Neural progenitor cell (in vitro differentiated cells): ENCODE measurements at regions not wholly inside any gene's neighbourhood (a gene's known extent, or its start where the extent isn't known, plus 50 kb on each side); places are given as distances from the start of the nearest gene placed in this dataset.

ENCODE experiments used
- DNase-seq: peaks from one replicate; pipeline ENCODE4 v3.0.0-alpha.2; 2016; ENCODE audit warnings: low spot score
- H2AFZ ChIP-seq: fragments of 200-600 bp; sonication (generic); replicated peaks from 2 replicates; pipeline ENCODE4 v1.6.1; 2016; ENCODE audit warnings: antibody characterized with exemption
- H3F3A ChIP-seq: fragments of 200-600 bp; sonication (generic); 2 replicates; pipeline ENCODE4 v1.6.1; 2016; ENCODE audit warnings: antibody characterized with exemption, low read depth
- H3K27ac ChIP-seq: fragments of 200-600 bp; sonication (generic); 2 replicates; pipeline ENCODE4 v1.5.1; 2016; ENCODE audit warnings: mild to moderate bottlenecking
- H3K27me3 ChIP-seq: fragments of 200-600 bp; sonication (generic); 2 replicates; pipeline ENCODE4 v1.6.1; 2016; ENCODE audit warnings: mild to moderate bottlenecking, moderate library complexity
- H3K36me3 ChIP-seq: fragments of 200-600 bp; sonication (generic); 2 replicates; pipeline ENCODE4 v1.5.1; 2016
- H3K4me1 ChIP-seq: fragments of 200-600 bp; sonication (generic); 2 replicates; pipeline ENCODE4 v1.6.1; 2016; ENCODE audit warnings: mixed run types
- H3K4me2 ChIP-seq: fragments of 200-600 bp; sonication (generic); 2 replicates; pipeline ENCODE4 v1.6.1; 2016
- H3K4me3 ChIP-seq: fragments of 200-600 bp; sonication (generic); 2 replicates; pipeline ENCODE4 v1.5.1; 2016
- H3K79me2 ChIP-seq: fragments of 200-600 bp; sonication (generic); 2 replicates; pipeline ENCODE4 v1.6.1; 2016; ENCODE audit warnings: low read depth
- H3K9ac ChIP-seq: fragments of 200-600 bp; sonication (generic); 2 replicates; pipeline ENCODE4 v1.6.1; 2016
- H3K9me3 ChIP-seq: fragments of 200-600 bp; sonication (generic); 2 replicates; pipeline ENCODE4 v1.5.1; 2016; ENCODE audit warnings: low read depth
- H4K20me1 ChIP-seq: fragments of 200-600 bp; sonication (generic); 2 replicates; pipeline ENCODE4 v1.6.1; 2016; ENCODE audit warnings: low read depth
- H3K27ac Mint-ChIP-seq: 3 replicates; pipeline ENCODE4 v1.8.0; 2021; ENCODE audit warnings: mixed read lengths
- H3K27me3 Mint-ChIP-seq: 2 replicates; pipeline ENCODE4 v1.8.0; 2022; ENCODE audit warnings: low read depth, mild to moderate bottlenecking, inconsistent platforms, moderate library complexity, mixed read lengths; ENCODE audit not compliant: insufficient read depth
- H3K36me3 Mint-ChIP-seq: 3 replicates; pipeline ENCODE4 v1.8.0; 2021; ENCODE audit warnings: mixed read lengths
- H3K4me1 Mint-ChIP-seq: 3 replicates; pipeline ENCODE4 v1.8.0; 2021; ENCODE audit warnings: mixed read lengths
- H3K4me3 Mint-ChIP-seq: 3 replicates; pipeline ENCODE4 v1.8.0; 2021; ENCODE audit warnings: mild to moderate bottlenecking, moderate library complexity, mixed read lengths
- H3K9me3 Mint-ChIP-seq: 3 replicates; pipeline ENCODE4 v1.8.0; 2020; ENCODE audit warnings: mixed read lengths
- CTCF ChIP-seq: fragments of 200-600 bp; sonication (generic); IDR thresholded peaks from 2 replicates; pipeline ENCODE4 v1.5.1; 2017; ENCODE audit warnings: antibody characterized with exemption, mild to moderate bottlenecking
- EZH2 ChIP-seq: fragments of 200-600 bp; sonication (generic); IDR thresholded peaks from 2 replicates; pipeline ENCODE4 v1.6.1; 2017; ENCODE audit warnings: antibody characterized with exemption, mild to moderate bottlenecking, moderate library complexity
- EZH2phosphoT487 ChIP-seq: fragments of 200-600 bp; sonication (generic); IDR thresholded peaks from 2 replicates; pipeline ENCODE4 v1.6.1; 2017; ENCODE audit warnings: antibody characterized with exemption

DNA sequence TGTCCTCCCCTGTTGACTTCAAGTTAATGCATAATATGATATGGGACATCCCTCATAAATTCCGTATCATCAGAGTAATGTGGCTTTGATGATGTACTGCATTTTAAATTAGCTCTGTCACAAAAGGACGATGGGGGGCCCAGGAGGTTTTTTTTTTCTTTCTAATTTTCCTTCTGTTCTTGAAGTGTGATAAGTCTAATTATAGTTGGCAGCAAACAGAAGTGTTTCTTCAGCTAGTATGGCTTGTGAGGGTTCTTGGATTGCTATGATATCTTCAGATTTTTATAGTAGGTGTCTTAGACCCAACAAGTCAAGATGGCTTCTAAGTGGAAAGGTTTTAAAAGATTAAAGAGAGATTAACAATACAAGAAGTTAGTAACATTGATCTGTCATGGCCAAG lies 796.2 kb upstream of the RBFOX1 start:
- H3K4me1 Mint-ChIP-seq = no peaks in the 10 kb centered on the region
- no peak overlapping the region for H3K9ac ChIP-seq
- TF ChIP-seq CTCF (no peak), EZH2phosphoT487 (no peak), EZH2 (no peak)
- H3K4me2 ChIP-seq = no peak overlapping the region
- H3K9me3 ChIP-seq = no peaks in the 10 kb centered on the region
- H3K4me3 ChIP-seq = no peak overlapping the region
- peaks cover 4% of the 10 kb centered on the region for H3K27me3 Mint-ChIP-seq
- H3F3A ChIP-seq = no peaks in the 10 kb centered on the region
- H3K79me2 ChIP-seq = no peaks in the 10 kb centered on the region
- peaks cover 5% of the 10 kb centered on the region for H3K9me3 Mint-ChIP-seq
- H3K36me3 Mint-ChIP-seq = no peaks in the 10 kb centered on the region
- no peaks in the 10 kb centered on the region for H3K36me3 ChIP-seq
- H3K4me3 Mint-ChIP-seq = no peak overlapping the region
- no peaks in the 10 kb centered on the region for H3K27me3 ChIP-seq
- H4K20me1 ChIP-seq = no peaks in the 10 kb centered on the region
- no peaks in the 10 kb centered on the region for H3K4me1 ChIP-seq
- no peak overlapping the region for H2AFZ ChIP-seq
- no peak overlapping the region for H3K27ac ChIP-seq
- no peak overlapping the region for H3K27ac Mint-ChIP-seq
- no peak for DNase-seq

DNA sequence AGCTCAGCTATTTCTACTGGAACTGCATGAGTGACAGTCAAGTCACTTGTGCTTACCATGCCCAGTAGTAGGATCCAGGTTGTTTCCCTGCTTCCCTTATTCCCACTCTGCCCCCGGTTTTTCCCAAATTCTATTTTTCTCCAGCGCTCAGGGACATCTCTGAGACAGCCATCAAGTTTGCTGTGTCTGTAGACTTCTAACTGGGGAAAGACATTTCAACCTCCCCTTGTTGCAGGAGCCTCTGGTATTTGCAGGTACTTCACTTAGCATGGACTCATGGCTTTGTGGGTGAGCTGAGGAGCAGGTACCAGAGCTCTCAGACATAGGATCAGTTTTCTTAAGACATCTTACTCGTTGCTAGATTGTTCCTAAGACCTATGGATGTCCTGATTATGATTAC lies 801.6 kb upstream of the RBFOX1 start:
- Mint-ChIP-seq H3K36me3 (no peaks in the 10 kb centered on the region), H3K4me3 (no peak overlapping the region), H3K27ac (no peak overlapping the region)

DNA sequence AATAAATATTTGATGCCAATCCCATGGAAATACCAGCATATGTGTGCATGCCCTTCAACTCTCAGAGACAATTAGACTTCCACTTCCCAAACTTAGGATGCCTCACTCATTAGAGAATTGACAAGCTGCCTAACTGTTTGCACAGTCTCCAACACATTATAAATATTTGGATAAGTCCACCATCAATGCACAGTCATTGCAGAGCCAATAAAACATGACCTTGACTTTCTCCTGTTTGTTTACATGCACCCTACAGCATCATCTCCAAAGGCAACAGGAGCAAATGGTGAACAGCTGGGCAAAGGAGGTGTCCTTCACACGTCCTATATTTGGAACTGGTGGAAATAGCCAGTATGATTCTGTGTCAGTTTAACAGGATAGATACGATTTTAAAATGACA lies 804.4 kb upstream of the RBFOX1 start:
- no peak overlapping the region for H3K27ac Mint-ChIP-seq
- peaks cover 8% of the 10 kb centered on the region for H3K27me3 Mint-ChIP-seq
- no peak overlapping the region for H3K4me2 ChIP-seq
- no peaks in the 10 kb centered on the region for H3K36me3 ChIP-seq
- H3K27ac ChIP-seq = no peak overlapping the region
- TF ChIP-seq EZH2phosphoT487 = no peak
- no peak for TF ChIP-seq EZH2
- no peak for TF ChIP-seq CTCF
- H3F3A ChIP-seq = no peaks in the 10 kb centered on the region
- H3K9ac ChIP-seq = no peak overlapping the region
- no peak overlapping the region for H3K4me3 ChIP-seq
- no peak overlapping the region for H2AFZ ChIP-seq
- peaks cover 8% of the 10 kb centered on the region for H3K4me1 ChIP-seq
- no peaks in the 10 kb centered on the region for H3K36me3 Mint-ChIP-seq
- H3K9me3 Mint-ChIP-seq = peaks cover 5% of the 10 kb centered on the region
- DNase-seq = no peak
- H3K4me3 Mint-ChIP-seq = no peak overlapping the region
- H3K4me1 Mint-ChIP-seq = peaks cover 2% of the 10 kb centered on the region
- no peaks in the 10 kb centered on the region for H3K79me2 ChIP-seq
- no peaks in the 10 kb centered on the region for H3K9me3 ChIP-seq
- H4K20me1 ChIP-seq = no peaks in the 10 kb centered on the region
- no peaks in the 10 kb centered on the region for H3K27me3 ChIP-seq

More for the DNA sequence above, 801.6 kb upstream of the RBFOX1 start:
- Histone ChIP-seq H3K27ac (no peak overlapping the region), H4K20me1 (no peaks in the 10 kb centered on the region), H3K79me2 (no peaks in the 10 kb centered on the region), H3K4me3 (no peak overlapping the region), H3K4me2 (no peak overlapping the region), H3K4me1 (peaks cover 8% of the 10 kb centered on the region), H2AFZ (no peak overlapping the region), H3F3A (no peaks in the 10 kb centered on the region), H3K36me3 (no peaks in the 10 kb centered on the region), H3K9me3 (no peaks in the 10 kb centered on the region), H3K9ac (no peak overlapping the region), H3K27me3 (no peaks in the 10 kb centered on the region)
- no peak for TF ChIP-seq CTCF
- TF ChIP-seq EZH2phosphoT487 = no peak
- no peak for TF ChIP-seq EZH2
- peaks cover 5% of the 10 kb centered on the region for H3K9me3 Mint-ChIP-seq
- no peak for DNase-seq
- peaks cover 2% of the 10 kb centered on the region for H3K4me1 Mint-ChIP-seq
- peaks cover 4% of the 10 kb centered on the region for H3K27me3 Mint-ChIP-seq
